ENCODE measurements at regions not wholly inside any gene's neighbourhood (a gene's known extent, or its start where the extent isn't known, plus 50 kb on each side); places are given as distances from the start of the nearest gene placed in this dataset.
A peak's percentile ranks its signal among the peaks of the same experiment; 100 is the strongest.

- no peak for TF ChIP-seq POLR2AphosphoS5 (IDR thresholded peaks at IDR 0.05)
- TF ChIP-seq EP300 (IDR thresholded peaks at IDR 0.05) = no peak
- no peak for TF ChIP-seq POLR2A (IDR thresholded peaks at IDR 0.05)
- no peak for TF ChIP-seq CTCF (IDR thresholded peaks at IDR 0.05)
- H3K27ac ChIP-seq = no peak overlapping the region
- intact Hi-C loops (cut with DNase I; ENCODE audit: low total_unique reads) = no loop called here
- no peaks in the 10 kb centered on the region for H3K9me3 ChIP-seq
- DNase-seq = no peak
- H3K27me3 ChIP-seq = no peaks in the 10 kb centered on the region
- H3K36me3 ChIP-seq = no peaks in the 10 kb centered on the region
- H3K4me1 ChIP-seq = no peaks in the 10 kb centered on the region
- H3K4me3 ChIP-seq = no peak overlapping the region
- 43 to 67% (median 56%) methylated on average over 1 of the region's 1 CpG for WGBS, 5 donors
These were observed 667.9 kb upstream of the SGO1 start for GRCh38 chr3:20853890-20854289.

- 81 to 94% (median 89%) methylated on average over 2 of the region's 2 CpGs for WGBS, 5 donors
- Histone ChIP-seq H3K4me1 (no peaks in the 10 kb centered on the region), H3K9me3 (no peaks in the 10 kb centered on the region), H3K27me3 (no peaks in the 10 kb centered on the region), H3K36me3 (no peaks in the 10 kb centered on the region), H3K4me3 (no peak overlapping the region), H3K27ac (no peak overlapping the region)
- intact Hi-C loops (cut with DNase I; ENCODE audit: low total_unique reads) = no loop called here
- TF ChIP-seq POLR2AphosphoS5 (IDR thresholded peaks at IDR 0.05) = no peak
- TF ChIP-seq CTCF (IDR thresholded peaks at IDR 0.05) = no peak
- TF ChIP-seq EP300 (IDR thresholded peaks at IDR 0.05) = no peak
- TF ChIP-seq POLR2A (IDR thresholded peaks at IDR 0.05) = no peak
- no peak for DNase-seq
These were observed 666.7 kb upstream of the SGO1 start for GRCh38 chr3:20852712-20853111.

GRCh38 chr3:20849975-20850374 lies 664.0 kb upstream of the SGO1 start:
- 84 to 98% (median 90%) methylated on average over 5 of the region's 5 CpGs for WGBS, 5 donors

GRCh38 chr3:20846832-20847231 lies 660.8 kb upstream of the SGO1 start:
- peak in 1 of 2 donors; percentile 17 for DNase-seq
- Histone ChIP-seq H3K36me3 (no peaks in the 10 kb centered on the region), H3K27ac (no peak overlapping the region), H3K27me3 (no peaks in the 10 kb centered on the region), H3K9me3 (no peaks in the 10 kb centered on the region), H3K4me3 (no peak overlapping the region), H3K4me1 (no peaks in the 10 kb centered on the region)
- intact Hi-C loops (cut with DNase I; ENCODE audit: low total_unique reads) = no loop called here
- no peak for TF ChIP-seq POLR2A (IDR thresholded peaks at IDR 0.05)
- TF ChIP-seq EP300 (IDR thresholded peaks at IDR 0.05) = no peak
- TF ChIP-seq CTCF (IDR thresholded peaks at IDR 0.05) = no peak
- no peak for TF ChIP-seq POLR2AphosphoS5 (IDR thresholded peaks at IDR 0.05)
- 22 to 56% (median 36%) methylated on average over 3 of the region's 3 CpGs for WGBS, 5 donors

More at GRCh38 chr3:20849975-20850374, 664.0 kb upstream of the SGO1 start:
- no peak for TF ChIP-seq POLR2AphosphoS5 (IDR thresholded peaks at IDR 0.05)
- TF ChIP-seq EP300 (IDR thresholded peaks at IDR 0.05) = no peak
- TF ChIP-seq CTCF (IDR thresholded peaks at IDR 0.05) = no peak
- TF ChIP-seq POLR2A (IDR thresholded peaks at IDR 0.05) = no peak
- no peak for DNase-seq
- H3K36me3 ChIP-seq = no peaks in the 10 kb centered on the region
- H3K4me1 ChIP-seq = no peaks in the 10 kb centered on the region
- intact Hi-C loops (cut with DNase I; ENCODE audit: low total_unique reads) = no loop called here
- no peaks in the 10 kb centered on the region for H3K27me3 ChIP-seq
- H3K27ac ChIP-seq = no peak overlapping the region
- no peaks in the 10 kb centered on the region for H3K9me3 ChIP-seq
- no peak overlapping the region for H3K4me3 ChIP-seq
